ENCODE measurements at regions not wholly inside any gene's neighbourhood (a gene's known extent, or its start where the extent isn't known, plus 50 kb on each side); places are given as distances from the start of the nearest gene placed in this dataset.

DNA sequence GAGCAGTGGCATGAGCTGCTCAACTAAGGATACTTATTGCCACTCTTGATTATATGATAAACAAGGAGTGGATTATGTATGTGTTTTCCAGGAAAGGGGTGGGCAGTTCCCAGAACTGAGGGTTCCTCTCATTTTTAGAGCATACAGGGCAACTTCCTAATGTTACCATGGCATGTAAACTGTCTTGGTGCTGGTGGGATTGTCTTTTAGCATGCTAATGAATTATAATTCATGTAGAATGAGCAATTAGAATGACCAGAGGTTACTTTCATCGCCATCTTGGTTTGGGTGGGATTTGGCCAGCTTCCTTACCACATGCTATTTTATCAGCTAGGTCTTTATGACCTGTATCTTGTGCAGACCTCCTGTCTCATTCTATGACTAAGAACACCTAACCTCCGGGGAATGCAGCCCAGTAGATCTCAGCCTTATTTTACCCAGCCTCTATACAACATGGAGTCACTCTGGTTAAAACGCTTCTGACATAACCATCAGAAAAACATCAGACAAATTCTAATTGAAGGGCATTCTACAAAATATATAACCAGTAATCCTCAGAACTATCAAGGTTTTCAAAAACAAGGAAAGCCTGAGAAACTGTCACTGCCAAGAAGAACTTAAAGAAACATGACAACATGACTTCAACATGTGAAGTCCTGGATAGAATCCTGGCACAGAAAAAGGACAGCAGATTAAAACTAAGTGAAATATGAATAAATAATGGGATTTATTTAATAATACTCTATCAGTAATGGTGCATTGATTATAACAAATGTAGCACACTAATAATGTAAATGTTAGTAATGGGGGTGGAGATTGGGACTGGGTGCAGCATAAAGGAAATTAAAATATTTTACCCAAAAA is 365.0 kb downstream of the SEMA3D start:
- no peak for DNase-seq (ENCODE audit: low spot score)

GRCh38 chr7:84820481-84820880 is 366.4 kb downstream of the SEMA3D start:
- DNase-seq (ENCODE audit: low spot score) = no peak

DNA sequence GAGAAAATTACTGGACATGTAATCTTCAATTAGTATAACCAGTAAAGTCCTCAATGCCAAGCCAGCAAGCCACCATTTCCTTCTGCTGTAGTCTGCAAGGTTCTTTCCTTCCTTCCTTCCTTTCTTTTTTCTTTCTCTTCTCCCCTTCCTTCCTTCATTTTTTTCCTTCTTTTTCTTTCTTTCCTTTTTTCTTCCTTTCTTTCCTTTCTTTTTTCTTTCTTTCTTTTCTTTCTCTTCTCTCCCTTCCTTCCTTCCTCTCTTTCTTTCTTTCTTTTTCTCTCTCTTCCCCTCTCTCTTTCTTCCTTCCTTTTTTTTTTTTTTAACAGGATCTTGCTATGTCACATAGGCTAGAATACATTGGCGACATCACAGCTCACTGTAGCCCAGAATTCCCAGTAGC is 369.8 kb downstream of the SEMA3D start:
- no peak for DNase-seq (ENCODE audit: low spot score)

DNA sequence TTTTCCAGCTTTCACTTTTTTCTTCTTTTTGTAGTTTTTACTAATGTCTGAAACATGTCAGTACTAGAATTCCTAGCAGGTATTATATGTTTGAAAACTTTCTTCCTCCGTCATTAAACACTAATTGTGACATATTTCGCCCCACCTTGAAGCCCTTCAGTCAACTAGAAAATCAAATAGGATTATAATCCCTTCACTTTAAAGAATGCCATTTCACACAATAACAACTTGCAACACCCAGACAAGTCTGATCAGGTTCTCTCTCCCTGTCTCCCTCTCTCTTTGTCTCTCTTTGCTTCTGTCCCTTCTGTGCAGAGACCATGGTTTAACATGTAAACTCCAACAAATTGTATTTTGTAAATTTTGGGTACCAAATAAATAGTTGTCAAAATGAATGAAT is 373.5 kb downstream of the SEMA3D start:
- DNase-seq (ENCODE audit: low spot score) = no peak

DNA sequence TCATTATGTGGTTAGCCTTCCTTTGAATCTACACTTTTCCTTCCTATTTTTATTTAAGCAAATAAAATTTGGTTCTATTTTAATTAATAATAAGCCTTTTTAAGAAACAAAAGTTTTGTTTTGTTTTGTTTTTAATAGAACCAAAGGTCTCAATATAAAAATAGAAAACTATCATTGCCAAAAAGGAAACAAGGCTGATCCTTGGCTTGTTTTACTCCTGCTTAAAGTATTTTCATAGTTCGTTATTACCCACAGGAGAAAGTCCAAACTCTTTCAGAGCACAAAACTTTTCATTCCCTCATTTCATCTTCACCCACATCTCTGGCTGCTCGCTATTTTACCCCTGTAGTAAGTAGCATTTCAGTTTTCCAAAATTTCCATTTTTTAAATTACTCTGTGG is 374.8 kb downstream of the SEMA3D start:
- no peak for DNase-seq (ENCODE audit: low spot score)

- DNase-seq (ENCODE audit: low spot score) = no peak
These were observed 375.5 kb downstream of the SEMA3D start for GRCh38 chr7:84811362-84811761.

DNA sequence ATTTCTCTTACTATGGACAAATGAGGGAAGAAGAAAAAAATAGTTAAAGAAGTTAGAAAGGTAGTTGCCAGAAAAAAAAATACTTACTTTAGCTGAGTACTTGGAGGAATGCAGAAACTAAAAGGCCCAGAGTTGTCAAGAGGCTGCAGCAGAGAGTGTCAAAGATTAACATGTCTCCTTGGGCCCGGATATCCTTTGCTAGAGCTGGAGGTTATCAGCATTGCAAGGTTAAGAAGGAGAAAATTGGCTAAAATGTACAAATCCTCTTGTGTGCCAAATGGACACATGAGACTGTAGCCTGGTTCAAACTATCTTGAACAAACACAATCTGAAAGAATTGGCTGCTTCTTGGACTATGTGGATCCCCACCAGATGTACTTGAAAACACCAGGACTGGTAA is 377.0 kb downstream of the SEMA3D start:
- no peak for DNase-seq (ENCODE audit: low spot score)

- DNase-seq (ENCODE audit: low spot score) = no peak
These were observed 382.9 kb downstream of the SEMA3D start for GRCh38 chr7:84803979-84804378.

- DNase-seq (ENCODE audit: low spot score) = no peak
These were observed 385.5 kb downstream of the SEMA3D start for GRCh38 chr7:84801396-84801795.

- no peak for DNase-seq (ENCODE audit: low spot score)
These were observed 386.0 kb downstream of the SEMA3D start for GRCh38 chr7:84800846-84801245.

- DNase-seq (ENCODE audit: low spot score) = no peak
These were observed 387.8 kb downstream of the SEMA3D start for GRCh38 chr7:84799106-84799505.

DNA sequence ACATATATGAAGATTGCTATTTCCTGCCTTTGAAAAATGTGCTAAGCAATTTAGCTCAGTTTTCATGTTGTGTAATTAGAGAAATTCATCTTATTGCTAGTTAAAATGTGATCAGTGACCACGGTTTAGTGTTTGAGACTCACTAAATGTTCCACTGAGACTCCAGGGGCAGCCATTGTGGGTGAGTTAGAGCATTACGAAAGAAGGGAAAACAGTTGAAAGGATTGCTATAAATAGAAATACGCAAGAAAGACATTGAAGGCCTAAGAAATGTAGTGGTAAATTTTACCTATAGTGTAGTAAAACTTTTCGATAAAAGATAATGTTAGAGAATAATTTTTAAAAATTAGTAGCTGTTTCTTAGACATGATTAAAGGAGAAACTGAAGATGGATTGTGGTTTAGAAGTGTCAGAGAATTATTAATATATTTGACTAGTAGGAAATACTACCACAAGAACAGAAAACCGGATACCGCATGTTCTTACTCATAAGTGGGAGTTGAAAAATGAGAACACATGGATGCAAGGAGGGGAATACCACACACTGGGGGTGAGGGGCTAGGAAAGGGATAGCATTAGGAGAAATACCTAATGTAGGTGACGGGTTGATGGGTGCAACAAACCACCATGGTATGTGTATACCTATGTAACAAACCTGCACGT is 394.5 kb downstream of the SEMA3D start:
- DNase-seq (ENCODE audit: low spot score) = no peak

- no peak for DNase-seq (ENCODE audit: low spot score)
These were observed 396.0 kb downstream of the SEMA3D start for GRCh38 chr7:84790882-84791281.

DNA sequence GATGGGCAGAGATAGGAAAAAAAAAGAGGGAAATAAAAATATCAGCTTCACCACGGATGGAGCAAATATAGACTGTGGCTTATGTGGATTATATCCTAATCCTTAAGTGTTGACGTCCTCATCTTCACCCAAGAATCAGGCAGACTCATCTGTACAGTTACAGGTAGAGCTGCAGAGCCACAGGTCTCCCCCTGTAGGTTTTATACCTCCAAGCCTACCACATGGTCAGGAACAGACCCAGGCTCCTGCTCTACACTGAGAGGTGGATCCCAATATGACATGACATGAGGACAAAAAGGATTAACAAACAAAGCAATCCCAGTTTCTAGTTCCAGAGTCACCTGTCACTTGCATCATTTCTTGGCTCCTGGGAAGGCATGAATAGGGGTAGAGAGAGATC is 400.8 kb downstream of the SEMA3D start:
- DNase-seq (ENCODE audit: low spot score) = no peak

DNA sequence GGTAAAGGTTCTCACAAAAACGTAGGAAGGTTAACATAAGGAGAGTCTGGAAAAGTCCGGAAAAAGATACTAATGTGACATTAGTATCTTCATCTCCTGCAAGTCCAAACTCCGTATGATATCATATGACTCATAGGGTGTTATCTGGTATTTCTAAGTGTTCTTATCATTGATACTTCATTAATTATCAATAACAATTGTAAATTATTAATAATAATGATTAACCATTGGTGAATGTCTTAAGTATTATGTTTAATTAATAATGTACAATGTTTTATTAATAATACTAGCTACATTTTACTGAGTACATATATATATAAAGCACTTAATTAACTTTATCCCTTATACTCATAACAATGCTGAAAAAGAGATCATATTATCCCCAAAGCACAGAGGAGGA is 402.4 kb downstream of the SEMA3D start:
- no peak for DNase-seq (ENCODE audit: low spot score)

- no peak for DNase-seq (ENCODE audit: low spot score)
These were observed 403.6 kb downstream of the SEMA3D start for GRCh38 chr7:84783141-84783778.

DNA sequence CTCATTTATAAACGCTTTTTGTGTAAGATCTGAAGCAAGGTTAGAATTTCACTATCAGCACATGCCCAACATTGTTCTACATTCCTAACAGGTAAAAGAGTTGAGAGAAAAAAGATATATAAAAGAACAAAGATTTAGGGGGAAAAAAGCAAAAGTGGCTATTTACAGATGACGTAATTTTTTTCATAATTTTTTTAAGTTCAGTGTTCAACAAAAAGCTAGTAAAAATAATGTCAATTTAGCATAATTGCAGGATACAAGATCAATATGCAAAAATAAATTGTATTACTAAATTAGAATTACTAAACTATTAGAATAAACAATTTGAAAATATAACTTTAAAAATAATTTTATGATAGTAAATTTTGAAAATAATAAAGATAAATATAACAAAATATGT is 405.0 kb downstream of the SEMA3D start:
- no peak for DNase-seq (ENCODE audit: low spot score)

DNA sequence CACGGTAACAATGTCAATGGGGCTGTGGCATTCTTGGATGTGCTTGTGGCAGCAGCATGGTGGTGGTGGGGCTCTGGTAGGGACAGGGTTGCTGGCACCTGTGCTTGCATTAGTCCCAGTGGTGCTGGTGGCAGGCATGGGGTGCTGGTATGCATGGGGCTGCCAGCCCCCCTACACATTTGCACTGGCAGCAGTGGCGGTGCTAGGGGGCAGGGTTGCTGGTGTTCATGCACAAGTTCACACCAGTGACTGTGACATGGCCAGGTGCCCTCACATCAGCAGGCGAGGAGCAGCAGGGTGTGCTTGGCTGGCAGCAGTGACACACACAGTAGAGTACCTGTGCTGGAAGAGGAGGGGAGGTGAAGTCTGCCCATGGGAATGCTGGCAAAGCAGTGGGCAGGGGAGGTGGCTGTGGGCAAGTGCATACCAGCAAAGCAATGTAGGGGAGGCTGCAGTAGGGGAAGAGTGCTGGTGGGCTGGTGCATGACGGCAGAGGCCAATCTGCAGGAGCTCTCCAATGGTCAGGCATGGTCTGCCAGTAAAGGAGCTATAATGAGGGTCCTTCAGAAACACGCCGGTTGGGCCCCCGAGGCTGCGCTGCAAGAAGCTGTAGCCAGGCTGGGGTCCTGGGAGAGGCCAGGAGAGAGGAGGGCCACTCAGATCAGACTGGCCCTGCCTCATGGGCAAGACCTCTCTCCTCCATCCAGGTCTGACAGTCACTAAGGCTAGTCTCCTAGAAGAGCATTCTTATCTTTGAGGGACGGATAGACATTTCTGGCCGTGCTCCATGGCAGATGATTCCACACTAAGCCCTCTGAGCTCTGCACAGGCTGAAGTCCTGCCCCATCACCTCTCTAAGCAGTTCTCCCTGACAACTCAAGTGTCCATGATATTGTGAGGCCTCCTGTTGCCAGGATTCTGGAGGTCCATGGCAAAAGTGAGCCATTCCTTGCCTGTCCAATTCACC is 406.4 kb downstream of the SEMA3D start:
- DNase-seq (ENCODE audit: low spot score) = no peak

GRCh38 chr7:84757761-84758160 is 429.1 kb downstream of the SEMA3D start:
- no peak for DNase-seq (ENCODE audit: low spot score)

GRCh38 chr7:84746353-84746752 is 440.5 kb downstream of the SEMA3D start:
- no peak for DNase-seq (ENCODE audit: low spot score)

GRCh38 chr7:84744385-84744784 is 442.5 kb downstream of the SEMA3D start:
- no peak for DNase-seq (ENCODE audit: low spot score)

DNA sequence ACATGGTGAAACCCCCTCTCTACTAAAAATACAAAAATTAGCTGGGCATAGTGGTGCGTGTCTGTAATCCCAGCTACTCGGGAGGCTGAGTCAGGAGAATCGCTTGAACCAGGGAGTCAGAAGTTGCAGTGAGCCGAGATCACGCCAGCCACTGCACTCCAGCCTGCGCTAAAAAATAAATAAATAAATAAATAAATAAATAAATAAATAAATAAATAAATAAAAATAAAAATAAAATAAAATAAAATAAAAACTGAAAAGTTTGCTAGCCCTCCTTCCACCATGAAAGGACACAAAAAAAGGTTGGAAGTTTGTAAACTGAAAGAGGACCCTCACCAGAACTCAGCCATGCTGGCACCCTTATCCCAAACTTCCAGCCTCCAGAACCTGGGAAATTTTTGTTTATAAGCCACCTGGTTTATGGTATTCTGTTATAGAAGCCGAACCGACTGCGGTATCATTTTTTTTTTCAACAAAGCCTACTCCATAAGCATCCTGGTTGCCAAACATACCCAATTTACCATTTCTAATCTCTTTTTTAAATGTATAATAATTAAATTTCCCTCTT is 448.2 kb downstream of the SEMA3D start:
- DNase-seq (ENCODE audit: low spot score) = no peak

All from kidney capillary endothelial cell (primary cell).